A204.1 (cell line): ENCODE measurements at regions not wholly inside any gene's neighbourhood (a gene's known extent, or its start where the extent isn't known, plus 50 kb on each side); places are given as distances from the start of the nearest gene placed in this dataset.

ENCODE experiments used
- FAIRE-seq: peaks from 2 replicates; lab custom pipeline; 2012; peaks lifted over from hg19 to GRCh38; lab: Jason Lieb, UNC

GRCh38 chr3:132237652-132238032 is 79.6 kb upstream of the ACP3 start:
- FAIRE-seq: no peak

- no peak for FAIRE-seq
Measured at GRCh38 chr3:132239587-132239986, 77.6 kb upstream of the ACP3 start.

- no peak for FAIRE-seq
Measured at GRCh38 chr3:132241776-132242514, 75.3 kb upstream of the ACP3 start.

- no peak for FAIRE-seq
Measured at GRCh38 chr3:132242790-132243189, 74.4 kb upstream of the ACP3 start.

GRCh38 chr3:132245552-132246142 is 71.6 kb upstream of the ACP3 start:
- FAIRE-seq: no peak

GRCh38 chr3:132246212-132246611 is 71.0 kb upstream of the ACP3 start:
- FAIRE-seq: no peak

- FAIRE-seq: no peak
Measured at GRCh38 chr3:132247211-132247610, 70.0 kb upstream of the ACP3 start.

GRCh38 chr3:132248490-132248889 is 68.7 kb upstream of the ACP3 start:
- FAIRE-seq: no peak

- FAIRE-seq: peak; percentile 95
Measured at GRCh38 chr3:132253262-132253878, 63.8 kb upstream of the ACP3 start.

GRCh38 chr3:132254076-132254755 is 63.0 kb upstream of the ACP3 start:
- FAIRE-seq: no peak

GRCh38 chr3:132255041-132255745 is 62.0 kb upstream of the ACP3 start:
- no peak for FAIRE-seq

- FAIRE-seq: no peak
Measured at GRCh38 chr3:132256989-132257388, 60.2 kb upstream of the ACP3 start.

GRCh38 chr3:132261506-132261905 is 55.7 kb upstream of the ACP3 start:
- FAIRE-seq: no peak

GRCh38 chr3:132262305-132262704 is 54.9 kb upstream of the ACP3 start:
- FAIRE-seq: no peak

- no peak for FAIRE-seq
Measured at GRCh38 chr3:132262956-132263355, 54.3 kb upstream of the ACP3 start.

GRCh38 chr3:132265028-132265427 is 52.2 kb upstream of the ACP3 start:
- FAIRE-seq: no peak

- FAIRE-seq: no peak
Measured at GRCh38 chr3:132265488-132265887, 51.7 kb upstream of the ACP3 start.

- FAIRE-seq: no peak
Measured at GRCh38 chr3:132267391-132267993, 49.7 kb upstream of the ACP3 start.
